ENCODE measurements at regions not wholly inside any gene's neighbourhood (a gene's known extent, or its start where the extent isn't known, plus 50 kb on each side); places are given as distances from the start of the nearest gene placed in this dataset.

- no peaks in the 10 kb centered on the region for H3K23me2 ChIP-seq (ENCODE audit: low read depth, low read length)
- no peak overlapping the region for H3K4ac ChIP-seq (replicated peaks; ENCODE audit: insufficient read length, low read depth, low read length)
- H3K27me3 ChIP-seq (replicated peaks in 1 of 4; ENCODE audit: control insufficient read depth in 3 of 4, extremely low read depth in 1 of 4, insufficient read depth in 3 of 4, low read length in 3 of 4), result peaks cover 0 to 1% (median 0%) of the 10 kb centered on the region in 4 experiments; a peak in 1 of 7 replicates
- H3K4me2 ChIP-seq (ENCODE audit: insufficient read depth in 1 of 2, low read depth in 2 of 2, low read length in 2 of 2), result no peak overlapping the region
- no peak overlapping the region for H2AK5ac ChIP-seq (ENCODE audit: low read depth, low read length)
- peaks cover 0 to 2% of the 10 kb centered on the region in 2 experiments for H4K20me1 ChIP-seq (replicated peaks in 1 of 2; ENCODE audit: control insufficient read depth in 1 of 2, insufficient read depth in 2 of 2, low read length in 2 of 2)
- DNase-seq (ENCODE audit: low read depth in 1 of 2, low spot score in 2 of 2) (no peak), FAIRE-seq (no peak)
- H3K9ac ChIP-seq (replicated peaks in 1 of 4; ENCODE audit: extremely low read depth in 1 of 4, low read depth in 3 of 4, low read length in 3 of 4), result no peak overlapping the region
- no peak overlapping the region for H3K23ac ChIP-seq (ENCODE audit: insufficient read length)
- H2BK15ac ChIP-seq (ENCODE audit: low read length), result no peak overlapping the region
- no peaks in the 10 kb centered on the region for H3K79me1 ChIP-seq (ENCODE audit: low read depth, low read length)
- no peak overlapping the region for H3K27ac ChIP-seq (ENCODE audit: low read depth, low read length)
- H2BK5ac ChIP-seq (ENCODE audit: low read depth, low read length), result no peak overlapping the region
- H3K14ac ChIP-seq (ENCODE audit: insufficient read length), result no peak overlapping the region
- H2BK120ac ChIP-seq (replicated peaks; ENCODE audit: low read depth, low read length), result no peak overlapping the region
- H4K8ac ChIP-seq (ENCODE audit: extremely low read depth, insufficient read depth, low read length), result no peak overlapping the region
- H3K4me1 ChIP-seq (replicated peaks in 1 of 4; ENCODE audit: control insufficient read depth in 3 of 4, insufficient read depth in 4 of 4, low read length in 3 of 4), result peaks cover 0 to 3% (median 0%) of the 10 kb centered on the region in 4 experiments; a peak in 3 of 7 replicates
- no peaks in the 10 kb centered on the region for H3K9me3 ChIP-seq (ENCODE audit: insufficient read depth in 2 of 2, low read depth in 1 of 2, low read length in 1 of 2)
- POLR2A ChIA-PET (ENCODE audit: partially characterized antibody), result no interaction called here
- H4K5ac ChIP-seq (ENCODE audit: insufficient read length, low read depth, low read length), result no peak overlapping the region
- no peak overlapping the region for H2AFZ ChIP-seq (ENCODE audit: low read length)
- WGBS, 2 experiments (ENCODE audit: extremely low coverage in 1 of 2, insufficient coverage in 1 of 2, insufficient read length in 1 of 2, insufficient replicate concordance in 2 of 2, low coverage in 1 of 2, low lambda C conversion rate in 2 of 2, missing lambda C conversion rate in 1 of 2), result 86% methylated on average over 2 of the region's 2 CpGs; no CpG with 5 or more reads in 1 of the 2 experiments
- H4K91ac ChIP-seq (replicated peaks; ENCODE audit: insufficient read length, low read length), result no peak overlapping the region
- H3K18ac ChIP-seq (ENCODE audit: extremely low read depth, low read length), result no peak overlapping the region
- H3K79me2 ChIP-seq (ENCODE audit: control insufficient read depth in 1 of 2, insufficient read depth in 2 of 2, low read length in 2 of 2), result no peaks in the 10 kb centered on the region; a peak in 1 of 4 replicates
- H3K56ac ChIP-seq (replicated peaks; ENCODE audit: insufficient read length, low read depth, low read length), result no peak overlapping the region
- no peak overlapping the region for H2BK12ac ChIP-seq (ENCODE audit: low read depth, low read length)
- no peak overlapping the region for H2BK20ac ChIP-seq (ENCODE audit: low read length)
- H3K4me3 ChIP-seq (ENCODE audit: extremely low read depth in 1 of 4, insufficient read depth in 2 of 4, low read depth in 3 of 4, low read length in 4 of 4), result no peak overlapping the region
- TF ChIP-seq CTBP2 (IDR thresholded peaks at IDR 0.05; ENCODE audit: borderline replicate concordance, insufficient read depth, insufficient read length, low read length) (no peak), CEBPB (IDR thresholded peaks at IDR 0.05; ENCODE audit: low read depth, low read length) (no peak), POLR2A (IDR thresholded peaks at IDR 0.05; ENCODE audit: control extremely low read depth in 1 of 2, low read depth in 2 of 2, low read length in 2 of 2) (no peak), SIX5 (IDR thresholded peaks at IDR 0.05; ENCODE audit: low read depth, low read length) (no peak), POU5F1 (IDR thresholded peaks at IDR 0.05; ENCODE audit: low read depth, low read length) (no peak), BCL11A (IDR thresholded peaks at IDR 0.05; ENCODE audit: low read depth in 2 of 2, low read length in 2 of 2) (no peak), SP4 (IDR thresholded peaks at IDR 0.05; ENCODE audit: low read length) (no peak), RNF2 (IDR thresholded peaks at IDR 0.05; ENCODE audit: borderline replicate concordance, low read depth, low read length, missing control alignments, poor library complexity, severe bottlenecking) (no peak)
- peaks cover 0 to 10% (median 4%) of the 10 kb centered on the region in 4 experiments; a peak in 3 of 8 replicates for H3K36me3 ChIP-seq (ENCODE audit: control insufficient read depth in 2 of 4, insufficient read depth in 4 of 4, low read length in 3 of 4)
- CTCF ChIA-PET (ENCODE audit: partially characterized antibody), result no interaction called here
These were observed 102.1 kb upstream of the TMEM168 start for GRCh38 chr7:112892263-112892662.
